HG02678 (cell line): ENCODE measurements at regions not wholly inside any gene's neighbourhood (a gene's known extent, or its start where the extent isn't known, plus 50 kb on each side); places are given as distances from the start of the nearest gene placed in this dataset.
"Not testable (repeated sequence)": the region's sequence is repeated elsewhere in the genome, so short reads cannot be mapped to it uniquely, and the experiment has no call there.

Experiments used
- ATAC-seq: cut with Tn5 transposase; IDR thresholded peaks from one replicate; pipeline ENCODE4 v1.9.1; 2021; ENCODE audit warnings: mild to moderate bottlenecking, moderate library complexity; ENCODE audit not compliant: unreplicated experiment

GRCh38 chr1:213751064-213751397, 236.7 kb upstream of the PROX1 start:
- ATAC-seq = no peak

GRCh38 chr1:213759359-213760181, 228.2 kb upstream of the PROX1 start:
- ATAC-seq = no peak

- ATAC-seq = no peak
These were observed 225.8 kb upstream of the PROX1 start for GRCh38 chr1:213761845-213762407.

- no peak for ATAC-seq
These were observed 220.1 kb upstream of the PROX1 start for GRCh38 chr1:213767683-213768082.

- ATAC-seq = no peak
These were observed 215.4 kb upstream of the PROX1 start for GRCh38 chr1:213772128-213773063.

- no peak for ATAC-seq
These were observed 213.8 kb upstream of the PROX1 start for GRCh38 chr1:213773975-213774374.

- ATAC-seq = no peak
These were observed 210.8 kb upstream of the PROX1 start for GRCh38 chr1:213776969-213777368.

- ATAC-seq = no peak
These were observed 208.5 kb upstream of the PROX1 start for GRCh38 chr1:213779228-213779627.

- ATAC-seq = no peak
These were observed 204.7 kb upstream of the PROX1 start for GRCh38 chr1:213782941-213783672.

GRCh38 chr1:213783893-213784292, 203.9 kb upstream of the PROX1 start:
- ATAC-seq = no peak

GRCh38 chr1:213786683-213787082, 201.1 kb upstream of the PROX1 start:
- ATAC-seq = no peak

GRCh38 chr1:213790565-213790964, 197.2 kb upstream of the PROX1 start:
- ATAC-seq = no peak

GRCh38 chr1:213793482-213794067, 194.2 kb upstream of the PROX1 start:
- ATAC-seq = no peak

- ATAC-seq = no peak
These were observed 191.2 kb upstream of the PROX1 start for GRCh38 chr1:213796525-213796924.

- not testable (repeated sequence) for ATAC-seq
These were observed 179.5 kb upstream of the PROX1 start for GRCh38 chr1:213808288-213808687.

GRCh38 chr1:213817156-213817555, 170.6 kb upstream of the PROX1 start:
- ATAC-seq = no peak

- no peak for ATAC-seq
These were observed 167.2 kb upstream of the PROX1 start for GRCh38 chr1:213820362-213821149.

- ATAC-seq = no peak
These were observed 166.4 kb upstream of the PROX1 start for GRCh38 chr1:213821175-213821942.

GRCh38 chr1:213821943-213822334, 165.8 kb upstream of the PROX1 start:
- no peak for ATAC-seq
